GM23338 (cell line): ENCODE measurements at regions not wholly inside any gene's neighbourhood (a gene's known extent, or its start where the extent isn't known, plus 50 kb on each side); places are given as distances from the start of the nearest gene placed in this dataset.

Source experiments
- ATAC-seq: fragments of 200-7000 bp; cut with Tn5 transposase; 3 replicates; pipeline ENCODE4 v1.9.1; 2020
- DNase-seq: peaks from one replicate; pipeline ENCODE4 v3.0.0-alpha.2; 2015; ENCODE audit warnings: low spot score
- H2AFZ ChIP-seq: fragments of 200-600 bp; sonication (generic); 2 replicates; pipeline ENCODE4 v1.8.0; 2016; ENCODE audit warnings: antibody characterized with exemption, mild to moderate bottlenecking, moderate library complexity
- H3F3A ChIP-seq: fragments of 200-600 bp; sonication (generic); replicated peaks from 2 replicates; pipeline ENCODE4 v1.8.0; 2017; ENCODE audit warnings: antibody characterized with exemption, mixed run types, low read depth
- H3K27ac ChIP-seq: fragments of 200-600 bp; sonication (generic); 2 replicates; pipeline ENCODE4 v1.6.1; 2016; ENCODE audit warnings: low read depth
- H3K27me3 ChIP-seq: fragments of 200-600 bp; sonication (generic); 2 replicates; pipeline ENCODE4 v1.8.0; 2016; ENCODE audit warnings: mild to moderate bottlenecking, mixed run types, moderate library complexity; ENCODE audit not compliant: insufficient read depth
- H3K36me3 ChIP-seq: fragments of 200-600 bp; sonication (generic); 2 replicates; pipeline ENCODE4 v1.8.0; 2016; ENCODE audit warnings: mild to moderate bottlenecking; ENCODE audit not compliant: insufficient read depth
- H3K4me1 ChIP-seq: fragments of 200-600 bp; sonication (generic); 2 replicates; pipeline ENCODE4 v1.8.0; 2016; ENCODE audit warnings: mild to moderate bottlenecking, moderate library complexity; ENCODE audit not compliant: insufficient read depth
- H3K4me2 ChIP-seq: fragments of 200-600 bp; sonication (generic); 2 replicates; pipeline ENCODE4 v1.7.1; 2017; ENCODE audit warnings: mixed run types
- H3K4me3 ChIP-seq: fragments of 200-600 bp; sonication (generic); 2 replicates; pipeline ENCODE4 v1.6.1; 2016; ENCODE audit warnings: mixed run types
- H3K79me2 ChIP-seq: fragments of 200-600 bp; sonication (generic); replicated peaks from 2 replicates; pipeline ENCODE4 v1.8.0; 2017; ENCODE audit warnings: mild to moderate bottlenecking; ENCODE audit not compliant: insufficient read depth
- H3K9me2 ChIP-seq: fragments of 200-600 bp; sonication (generic); 2 replicates; pipeline ENCODE4 v1.8.0; 2017; ENCODE audit not compliant: insufficient read depth
- H4K20me1 ChIP-seq: fragments of 200-600 bp; sonication (generic); replicated peaks from 2 replicates; pipeline ENCODE4 v1.8.0; 2017; ENCODE audit warnings: mild to moderate bottlenecking; ENCODE audit not compliant: insufficient read depth
- H3K27ac Mint-ChIP-seq: 2 replicates; pipeline ENCODE4 v1.8.0; 2020; ENCODE audit warnings: inconsistent platforms, mild to moderate bottlenecking, moderate library complexity, mixed read lengths
- H3K27me3 Mint-ChIP-seq: 3 replicates; pipeline ENCODE4 v1.8.0; 2022; ENCODE audit warnings: low read depth, mild to moderate bottlenecking, moderate library complexity, mixed read lengths, inconsistent platforms; ENCODE audit not compliant: insufficient read depth, poor library complexity
- H3K36me3 Mint-ChIP-seq: 3 replicates; pipeline ENCODE4 v1.8.0; 2021; ENCODE audit warnings: low read depth, mild to moderate bottlenecking, inconsistent platforms, moderate library complexity, mixed read lengths
- H3K4me1 Mint-ChIP-seq: 3 replicates; pipeline ENCODE4 v1.8.0; 2020; ENCODE audit warnings: mild to moderate bottlenecking, inconsistent platforms, mixed read lengths
- H3K4me3 Mint-ChIP-seq: 3 replicates; pipeline ENCODE4 v1.8.0; 2021; ENCODE audit warnings: moderate library complexity, mild to moderate bottlenecking, inconsistent platforms, mixed read lengths
- H3K9me3 Mint-ChIP-seq: 3 replicates; pipeline ENCODE4 v1.8.0; 2020; ENCODE audit warnings: moderate library complexity, mild to moderate bottlenecking, inconsistent platforms, mixed read lengths
- CREB1 ChIP-seq: fragments of 250-450 bp; sonication (Bioruptor Pico); IDR thresholded peaks from 2 replicates; pipeline ENCODE4 v1.5.0; 2020; ENCODE audit warnings: low read depth, mild to moderate bottlenecking, moderate library complexity
- EZH2 ChIP-seq: fragments of 200-600 bp; sonication (generic); IDR thresholded peaks from one replicate; pipeline ENCODE4 v1.8.0; 2017; ENCODE audit warnings: antibody characterized with exemption, mild to moderate bottlenecking, low read depth; ENCODE audit not compliant: unreplicated experiment
- EZH2phosphoT487 ChIP-seq: fragments of 200-600 bp; sonication (generic); IDR thresholded peaks from one replicate; pipeline ENCODE4 v1.8.1; 2018; ENCODE audit warnings: antibody characterized with exemption; ENCODE audit not compliant: unreplicated experiment
- JUNB ChIP-seq: IDR thresholded peaks from one replicate; pipeline ENCODE4 v1.6.1; 2016; ENCODE audit warnings: antibody characterized with exemption; ENCODE audit not compliant: unreplicated experiment
- NANOG ChIP-seq: IDR thresholded peaks from 2 replicates; pipeline ENCODE4 v1.6.1; 2016; ENCODE audit warnings: antibody characterized with exemption, borderline replicate concordance
- POLR2AphosphoS5 ChIP-seq: IDR thresholded peaks from 2 replicates; pipeline ENCODE4 v1.6.1; 2016; ENCODE audit warnings: antibody characterized with exemption, low read depth
- STAT1 ChIP-seq: IDR thresholded peaks from one replicate; pipeline ENCODE4 v1.6.1; 2016; ENCODE audit warnings: antibody characterized with exemption; ENCODE audit not compliant: unreplicated experiment
- ZNF114 ChIP-seq: fragments of 250-450 bp; sonication (Bioruptor Pico); IDR thresholded peaks from 2 replicates; pipeline ENCODE4 v1.5.0; 2020; ENCODE audit warnings: mild to moderate bottlenecking, moderate library complexity
- ZNF331 ChIP-seq: fragments of 250-450 bp; sonication (Bioruptor Pico); IDR thresholded peaks from 2 replicates; pipeline ENCODE4 v1.5.0; 2020; ENCODE audit warnings: low read depth, mild to moderate bottlenecking, moderate library complexity
- TF ChIP-seq, protein P1 (sequence below): IDR thresholded peaks from 2 replicates; pipeline ENCODE4 v1.6.1; 2016; ENCODE audit warnings: antibody characterized with exemption
- TF ChIP-seq, protein P2 (sequence below): IDR thresholded peaks from one replicate; pipeline ENCODE4 v1.6.1; 2018; ENCODE audit warnings: antibody characterized with exemption; ENCODE audit not compliant: unreplicated experiment
- TF ChIP-seq, protein P3 (sequence below), 2 experiments: fragments of 200-600 bp in 1 of 2; sonication (generic) in 1 of 2; conservative IDR thresholded peaks; 2 replicates each; pipeline versions ENCODE4 v1.5.1 to v1.6.1; 2016 to 2017; ENCODE audit warnings: antibody characterized with exemption in 2 of 2, low read depth in 2 of 2, mild to moderate bottlenecking in 2 of 2, moderate library complexity in 1 of 2

DNA sequence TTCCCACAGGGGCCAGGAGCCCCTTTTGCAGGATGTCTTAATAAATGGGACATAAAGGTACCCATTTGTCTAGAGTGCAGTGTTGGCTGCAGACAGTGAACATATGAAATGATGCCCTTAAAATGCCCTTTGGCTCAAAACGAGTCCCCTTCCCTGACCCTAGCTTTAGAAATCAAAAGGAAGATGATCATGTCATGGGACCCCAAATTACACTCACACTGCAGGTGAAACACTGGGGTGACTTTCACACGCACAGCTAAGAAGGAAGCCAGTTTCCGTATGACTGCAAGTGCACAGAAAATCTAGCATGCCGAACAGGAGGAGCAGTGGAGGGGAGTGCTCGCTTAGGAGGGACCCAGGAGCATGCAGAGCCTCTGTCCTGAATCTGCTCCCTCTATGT, 154.5 kb upstream of the KLF14 start (continued):
- TF ChIP-seq ZNF331 (no peak), POLR2AphosphoS5 (no peak), CREB1 (CRISPR knock-in tag) (no peak), JUNB (no peak), STAT1 (no peak), EZH2 (no peak), ZNF114 (no peak)
- TF ChIP-seq, protein P1, sequence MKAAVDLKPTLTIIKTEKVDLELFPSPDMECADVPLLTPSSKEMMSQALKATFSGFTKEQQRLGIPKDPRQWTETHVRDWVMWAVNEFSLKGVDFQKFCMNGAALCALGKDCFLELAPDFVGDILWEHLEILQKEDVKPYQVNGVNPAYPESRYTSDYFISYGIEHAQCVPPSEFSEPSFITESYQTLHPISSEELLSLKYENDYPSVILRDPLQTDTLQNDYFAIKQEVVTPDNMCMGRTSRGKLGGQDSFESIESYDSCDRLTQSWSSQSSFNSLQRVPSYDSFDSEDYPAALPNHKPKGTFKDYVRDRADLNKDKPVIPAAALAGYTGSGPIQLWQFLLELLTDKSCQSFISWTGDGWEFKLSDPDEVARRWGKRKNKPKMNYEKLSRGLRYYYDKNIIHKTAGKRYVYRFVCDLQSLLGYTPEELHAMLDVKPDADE: no peak
- TF ChIP-seq, protein P2, sequence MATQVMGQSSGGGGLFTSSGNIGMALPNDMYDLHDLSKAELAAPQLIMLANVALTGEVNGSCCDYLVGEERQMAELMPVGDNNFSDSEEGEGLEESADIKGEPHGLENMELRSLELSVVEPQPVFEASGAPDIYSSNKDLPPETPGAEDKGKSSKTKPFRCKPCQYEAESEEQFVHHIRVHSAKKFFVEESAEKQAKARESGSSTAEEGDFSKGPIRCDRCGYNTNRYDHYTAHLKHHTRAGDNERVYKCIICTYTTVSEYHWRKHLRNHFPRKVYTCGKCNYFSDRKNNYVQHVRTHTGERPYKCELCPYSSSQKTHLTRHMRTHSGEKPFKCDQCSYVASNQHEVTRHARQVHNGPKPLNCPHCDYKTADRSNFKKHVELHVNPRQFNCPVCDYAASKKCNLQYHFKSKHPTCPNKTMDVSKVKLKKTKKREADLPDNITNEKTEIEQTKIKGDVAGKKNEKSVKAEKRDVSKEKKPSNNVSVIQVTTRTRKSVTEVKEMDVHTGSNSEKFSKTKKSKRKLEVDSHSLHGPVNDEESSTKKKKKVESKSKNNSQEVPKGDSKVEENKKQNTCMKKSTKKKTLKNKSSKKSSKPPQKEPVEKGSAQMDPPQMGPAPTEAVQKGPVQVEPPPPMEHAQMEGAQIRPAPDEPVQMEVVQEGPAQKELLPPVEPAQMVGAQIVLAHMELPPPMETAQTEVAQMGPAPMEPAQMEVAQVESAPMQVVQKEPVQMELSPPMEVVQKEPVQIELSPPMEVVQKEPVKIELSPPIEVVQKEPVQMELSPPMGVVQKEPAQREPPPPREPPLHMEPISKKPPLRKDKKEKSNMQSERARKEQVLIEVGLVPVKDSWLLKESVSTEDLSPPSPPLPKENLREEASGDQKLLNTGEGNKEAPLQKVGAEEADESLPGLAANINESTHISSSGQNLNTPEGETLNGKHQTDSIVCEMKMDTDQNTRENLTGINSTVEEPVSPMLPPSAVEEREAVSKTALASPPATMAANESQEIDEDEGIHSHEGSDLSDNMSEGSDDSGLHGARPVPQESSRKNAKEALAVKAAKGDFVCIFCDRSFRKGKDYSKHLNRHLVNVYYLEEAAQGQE: no peak
- TF ChIP-seq, protein P3, sequence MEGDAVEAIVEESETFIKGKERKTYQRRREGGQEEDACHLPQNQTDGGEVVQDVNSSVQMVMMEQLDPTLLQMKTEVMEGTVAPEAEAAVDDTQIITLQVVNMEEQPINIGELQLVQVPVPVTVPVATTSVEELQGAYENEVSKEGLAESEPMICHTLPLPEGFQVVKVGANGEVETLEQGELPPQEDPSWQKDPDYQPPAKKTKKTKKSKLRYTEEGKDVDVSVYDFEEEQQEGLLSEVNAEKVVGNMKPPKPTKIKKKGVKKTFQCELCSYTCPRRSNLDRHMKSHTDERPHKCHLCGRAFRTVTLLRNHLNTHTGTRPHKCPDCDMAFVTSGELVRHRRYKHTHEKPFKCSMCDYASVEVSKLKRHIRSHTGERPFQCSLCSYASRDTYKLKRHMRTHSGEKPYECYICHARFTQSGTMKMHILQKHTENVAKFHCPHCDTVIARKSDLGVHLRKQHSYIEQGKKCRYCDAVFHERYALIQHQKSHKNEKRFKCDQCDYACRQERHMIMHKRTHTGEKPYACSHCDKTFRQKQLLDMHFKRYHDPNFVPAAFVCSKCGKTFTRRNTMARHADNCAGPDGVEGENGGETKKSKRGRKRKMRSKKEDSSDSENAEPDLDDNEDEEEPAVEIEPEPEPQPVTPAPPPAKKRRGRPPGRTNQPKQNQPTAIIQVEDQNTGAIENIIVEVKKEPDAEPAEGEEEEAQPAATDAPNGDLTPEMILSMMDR (conservative IDR thresholded peaks at IDR 0.05; ENCODE audit: low read depth in 2 of 2): no peak

DNA sequence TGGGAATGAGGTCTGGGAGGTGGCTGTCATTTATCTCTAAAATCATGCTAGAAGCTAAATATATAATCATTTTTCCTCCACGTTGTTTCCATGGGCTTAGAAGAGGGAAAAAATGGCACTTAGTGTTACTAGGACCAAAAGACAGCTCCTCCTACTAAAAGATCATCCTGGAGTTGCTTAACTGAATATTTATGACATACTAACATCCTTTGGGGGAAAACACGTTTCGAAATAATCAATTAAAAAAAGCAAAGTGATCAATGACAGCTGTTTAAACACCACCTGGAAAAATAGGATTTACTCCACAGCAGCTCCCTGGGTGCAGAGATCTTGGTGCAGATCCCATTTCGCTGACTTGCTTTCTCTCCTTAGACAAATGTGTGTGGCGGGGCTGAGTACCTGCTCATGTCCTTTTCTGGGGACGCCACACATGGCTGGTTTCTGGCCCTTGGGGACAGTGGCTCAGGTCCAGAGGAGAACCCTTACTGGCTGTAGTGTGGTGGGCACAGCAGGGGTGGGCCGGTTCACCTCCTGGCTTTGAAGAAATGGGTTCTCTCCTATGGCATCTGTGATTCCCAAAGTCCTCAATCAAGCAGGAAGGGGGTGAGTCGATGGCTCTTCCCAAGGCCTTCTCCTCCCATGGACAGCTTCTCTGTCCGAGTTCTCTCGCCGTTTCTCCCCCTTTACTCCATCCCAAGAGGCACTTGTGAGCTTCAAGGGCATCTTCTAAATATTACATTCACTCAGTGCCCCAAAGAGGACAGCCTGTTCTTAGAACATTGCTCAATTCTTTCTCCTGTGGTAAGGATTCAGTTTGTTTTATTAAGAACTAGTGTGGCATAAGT, 156.4 kb upstream of the KLF14 start:
- no peaks in the 10 kb centered on the region for H3K9me2 ChIP-seq
- Mint-ChIP-seq H3K27ac (no peak overlapping the region), H3K36me3 (no peaks in the 10 kb centered on the region; the same call in 1 of the 3 replicates), H3K4me3 (no peak overlapping the region), H3K27me3 (peaks cover 3% of the 10 kb centered on the region), H3K9me3 (no peaks in the 10 kb centered on the region), H3K4me1 (peaks cover 28% of the 10 kb centered on the region)
- no peaks in the 10 kb centered on the region for H3K27me3 ChIP-seq
- H3K79me2 ChIP-seq: no peaks in the 10 kb centered on the region; the same call in 1 of the 2 replicates
- H3K4me1 ChIP-seq: no peaks in the 10 kb centered on the region
- no peak for ATAC-seq
- no peak overlapping the region for H3K27ac ChIP-seq
- H4K20me1 ChIP-seq: no peaks in the 10 kb centered on the region; the same call in none of the 2 replicates
- no peak overlapping the region for H3K4me2 ChIP-seq
- H3F3A ChIP-seq: no peaks in the 10 kb centered on the region
- no peaks in the 10 kb centered on the region for H3K36me3 ChIP-seq
- DNase-seq: no peak
- H3K4me3 ChIP-seq: no peak overlapping the region
- no peak overlapping the region for H2AFZ ChIP-seq
- TF ChIP-seq, protein P2: no peak
- TF ChIP-seq STAT1 (no peak), JUNB (no peak), EZH2phosphoT487 (no peak), NANOG (no peak)
- TF ChIP-seq, protein P1: no peak
- TF ChIP-seq, protein P3 (conservative IDR thresholded peaks at IDR 0.05; ENCODE audit: low read depth in 2 of 2): no peak
